ENCODE measurements at regions not wholly inside any gene's neighbourhood (a gene's known extent, or its start where the extent isn't known, plus 50 kb on each side); places are given as distances from the start of the nearest gene placed in this dataset.

DNA sequence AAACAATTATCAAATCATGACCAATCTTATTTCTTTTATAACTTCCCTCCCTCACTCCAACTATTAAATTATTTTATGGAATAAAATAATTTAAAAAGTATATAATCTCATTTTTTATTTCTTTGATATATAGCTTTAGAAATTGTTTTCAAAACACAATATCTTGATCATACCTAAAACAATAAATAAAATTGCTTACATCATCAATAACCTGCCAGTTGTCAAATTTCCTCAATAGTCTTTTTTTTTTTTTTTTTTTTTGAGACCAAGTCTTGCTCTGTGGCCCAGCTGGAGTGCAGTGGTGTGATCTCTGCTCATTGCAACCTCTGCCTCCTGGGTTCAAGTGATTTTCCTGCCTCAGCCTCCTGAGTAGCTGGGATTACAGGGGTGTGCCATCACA, 60.1 kb upstream of the ELOVL5 start:
- TF ChIP-seq, protein P1, sequence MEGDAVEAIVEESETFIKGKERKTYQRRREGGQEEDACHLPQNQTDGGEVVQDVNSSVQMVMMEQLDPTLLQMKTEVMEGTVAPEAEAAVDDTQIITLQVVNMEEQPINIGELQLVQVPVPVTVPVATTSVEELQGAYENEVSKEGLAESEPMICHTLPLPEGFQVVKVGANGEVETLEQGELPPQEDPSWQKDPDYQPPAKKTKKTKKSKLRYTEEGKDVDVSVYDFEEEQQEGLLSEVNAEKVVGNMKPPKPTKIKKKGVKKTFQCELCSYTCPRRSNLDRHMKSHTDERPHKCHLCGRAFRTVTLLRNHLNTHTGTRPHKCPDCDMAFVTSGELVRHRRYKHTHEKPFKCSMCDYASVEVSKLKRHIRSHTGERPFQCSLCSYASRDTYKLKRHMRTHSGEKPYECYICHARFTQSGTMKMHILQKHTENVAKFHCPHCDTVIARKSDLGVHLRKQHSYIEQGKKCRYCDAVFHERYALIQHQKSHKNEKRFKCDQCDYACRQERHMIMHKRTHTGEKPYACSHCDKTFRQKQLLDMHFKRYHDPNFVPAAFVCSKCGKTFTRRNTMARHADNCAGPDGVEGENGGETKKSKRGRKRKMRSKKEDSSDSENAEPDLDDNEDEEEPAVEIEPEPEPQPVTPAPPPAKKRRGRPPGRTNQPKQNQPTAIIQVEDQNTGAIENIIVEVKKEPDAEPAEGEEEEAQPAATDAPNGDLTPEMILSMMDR (IDR thresholded peaks at IDR 0.05; ENCODE audit: low read depth, low read length): no peak
- H3K27ac ChIP-seq: no peak overlapping the region
- H3K4me3 ChIP-seq (ENCODE audit: low read depth, low read length): no peak overlapping the region
- H3K36me3 ChIP-seq: no peaks in the 10 kb centered on the region
- no peaks in the 10 kb centered on the region for H3K9me3 ChIP-seq (ENCODE audit: severe bottlenecking)
- no peak for DNase-seq
- H3K27me3 ChIP-seq (ENCODE audit: insufficient read depth, low read depth, severe bottlenecking): no peaks in the 10 kb centered on the region

DNA sequence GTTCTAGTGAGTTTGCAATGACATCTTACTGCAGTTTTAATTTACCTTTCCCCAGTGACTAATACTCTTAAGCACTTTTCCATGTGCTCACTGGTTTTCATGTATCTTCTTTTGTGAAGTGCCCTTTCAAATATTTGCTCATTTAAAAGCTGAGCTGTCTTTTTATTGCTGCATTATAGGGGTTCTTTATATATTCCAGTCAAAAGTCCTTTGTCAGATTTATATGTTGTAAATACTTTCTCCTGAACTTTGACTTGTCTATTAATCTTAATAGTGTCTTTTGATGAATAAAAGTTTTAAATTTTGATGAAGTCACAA, 50.2 kb upstream of the ELOVL5 start:
- no peak for DNase-seq
- H3K27me3 ChIP-seq (ENCODE audit: insufficient read depth, low read depth, severe bottlenecking): no peaks in the 10 kb centered on the region
- no peak overlapping the region for H3K4me3 ChIP-seq (ENCODE audit: low read depth, low read length)
- TF ChIP-seq, protein P1 (IDR thresholded peaks at IDR 0.05; ENCODE audit: low read depth, low read length): no peak
- H3K36me3 ChIP-seq: no peaks in the 10 kb centered on the region
- no peak overlapping the region for H3K27ac ChIP-seq
- peaks cover 2% of the 10 kb centered on the region for H3K9me3 ChIP-seq (ENCODE audit: severe bottlenecking)

DNA sequence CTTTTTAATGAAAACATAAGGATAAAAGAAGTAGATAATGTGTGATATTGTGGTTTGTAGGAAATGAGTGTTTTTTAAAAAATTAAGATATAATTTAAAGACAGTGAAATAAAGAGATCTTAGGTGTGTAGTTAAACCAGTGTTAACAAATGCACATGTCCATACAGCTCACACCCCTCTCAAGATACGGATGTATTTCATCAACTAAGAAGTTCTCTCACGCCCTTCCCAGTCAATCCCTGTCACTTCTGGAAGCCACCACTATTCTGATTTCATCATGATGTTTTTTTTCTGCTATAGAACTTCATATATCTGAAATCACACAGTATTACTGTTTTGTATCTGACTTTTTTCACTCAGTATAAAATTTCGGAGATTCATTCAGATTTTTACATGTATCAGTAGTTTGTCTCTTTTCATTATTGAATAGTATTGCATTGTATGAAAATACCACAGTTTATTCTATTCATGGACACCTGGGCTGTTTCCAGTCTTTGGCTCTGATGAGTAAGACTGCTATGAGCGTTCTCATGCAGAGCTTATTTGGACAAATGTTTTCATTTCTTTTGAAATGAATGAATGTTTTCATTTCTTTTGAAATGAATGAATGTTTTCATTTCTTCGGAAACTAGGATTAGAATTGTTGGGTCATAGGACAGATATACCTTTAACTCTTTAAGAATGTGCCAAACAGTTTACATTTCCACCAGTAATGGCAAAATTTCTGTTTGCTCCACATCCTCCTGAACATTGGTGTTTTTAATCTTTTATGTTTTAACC, 49.7 kb upstream of the ELOVL5 start:
- TF ChIP-seq, protein P1 (IDR thresholded peaks at IDR 0.05; ENCODE audit: low read depth, low read length): no peak

More for the DNA sequence above, 49.7 kb upstream of the ELOVL5 start:
- no peak for DNase-seq
- Histone ChIP-seq H3K27me3 (ENCODE audit: insufficient read depth, low read depth, severe bottlenecking) (no peaks in the 10 kb centered on the region), H3K27ac (no peak overlapping the region), H3K36me3 (no peaks in the 10 kb centered on the region), H3K9me3 (ENCODE audit: severe bottlenecking) (peaks cover 2% of the 10 kb centered on the region), H3K4me3 (ENCODE audit: low read depth, low read length) (no peak overlapping the region)
